Astrocyte of the spinal cord (primary cell): ENCODE measurements at regions not wholly inside any gene's neighbourhood (a gene's known extent, or its start where the extent isn't known, plus 50 kb on each side); places are given as distances from the start of the nearest gene placed in this dataset.

Experiments
- DNase-seq: peaks from one replicate; pipeline ENCODE4 v3.0.0; 2011; ENCODE audit warnings: low read depth, low spot score
- H3K4me3 ChIP-seq: 2 replicates; pipeline ENCODE4 v1.5.1; 2011; ENCODE audit warnings: low read depth, mild to moderate bottlenecking, low read length, moderate library complexity
- in situ Hi-C: cut with HindIII; loops from 2 replicates; pipeline ENCODE4 v1.10.0; 2017; ENCODE audit warnings: low sequenced_read_pairs
- TF ChIP-seq, protein P1 (sequence below): IDR thresholded peaks from 2 replicates; pipeline ENCODE4 v1.5.1; 2012; ENCODE audit warnings: low read depth, mild to moderate bottlenecking, low read length, inconsistent platforms

DNA sequence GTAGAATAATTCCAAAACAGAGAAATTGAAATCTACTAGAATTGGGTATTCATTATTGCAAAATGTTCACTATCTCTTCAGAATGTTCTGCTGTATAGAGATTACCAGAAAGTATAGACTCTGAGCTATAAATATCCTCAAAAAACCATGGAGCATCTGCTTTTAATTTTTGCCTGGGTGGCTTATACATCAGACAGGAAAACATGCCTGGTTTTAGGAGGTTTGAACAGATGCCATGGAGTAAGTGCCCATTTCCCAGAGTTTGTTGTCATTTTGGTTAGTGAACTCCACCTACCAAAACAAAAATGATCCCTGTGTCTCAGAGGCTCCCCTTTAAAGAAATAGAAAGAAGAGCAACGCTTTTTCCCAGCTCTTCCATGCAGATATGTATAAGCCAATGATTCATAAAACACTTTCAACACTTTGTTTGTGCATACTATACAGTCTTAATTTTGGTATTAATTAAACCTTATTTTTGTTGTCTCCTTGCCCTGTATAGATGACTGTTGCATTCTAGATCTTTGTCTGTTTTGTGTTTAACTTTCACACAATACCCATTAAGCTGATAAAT, 68.7 kb downstream of the MEPE start:
- DNase-seq, result peak; percentile 37
- TF ChIP-seq, protein P1, sequence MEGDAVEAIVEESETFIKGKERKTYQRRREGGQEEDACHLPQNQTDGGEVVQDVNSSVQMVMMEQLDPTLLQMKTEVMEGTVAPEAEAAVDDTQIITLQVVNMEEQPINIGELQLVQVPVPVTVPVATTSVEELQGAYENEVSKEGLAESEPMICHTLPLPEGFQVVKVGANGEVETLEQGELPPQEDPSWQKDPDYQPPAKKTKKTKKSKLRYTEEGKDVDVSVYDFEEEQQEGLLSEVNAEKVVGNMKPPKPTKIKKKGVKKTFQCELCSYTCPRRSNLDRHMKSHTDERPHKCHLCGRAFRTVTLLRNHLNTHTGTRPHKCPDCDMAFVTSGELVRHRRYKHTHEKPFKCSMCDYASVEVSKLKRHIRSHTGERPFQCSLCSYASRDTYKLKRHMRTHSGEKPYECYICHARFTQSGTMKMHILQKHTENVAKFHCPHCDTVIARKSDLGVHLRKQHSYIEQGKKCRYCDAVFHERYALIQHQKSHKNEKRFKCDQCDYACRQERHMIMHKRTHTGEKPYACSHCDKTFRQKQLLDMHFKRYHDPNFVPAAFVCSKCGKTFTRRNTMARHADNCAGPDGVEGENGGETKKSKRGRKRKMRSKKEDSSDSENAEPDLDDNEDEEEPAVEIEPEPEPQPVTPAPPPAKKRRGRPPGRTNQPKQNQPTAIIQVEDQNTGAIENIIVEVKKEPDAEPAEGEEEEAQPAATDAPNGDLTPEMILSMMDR, result no peak
- in situ Hi-C loops, result no loop called here
- no peak overlapping the region for H3K4me3 ChIP-seq

DNA sequence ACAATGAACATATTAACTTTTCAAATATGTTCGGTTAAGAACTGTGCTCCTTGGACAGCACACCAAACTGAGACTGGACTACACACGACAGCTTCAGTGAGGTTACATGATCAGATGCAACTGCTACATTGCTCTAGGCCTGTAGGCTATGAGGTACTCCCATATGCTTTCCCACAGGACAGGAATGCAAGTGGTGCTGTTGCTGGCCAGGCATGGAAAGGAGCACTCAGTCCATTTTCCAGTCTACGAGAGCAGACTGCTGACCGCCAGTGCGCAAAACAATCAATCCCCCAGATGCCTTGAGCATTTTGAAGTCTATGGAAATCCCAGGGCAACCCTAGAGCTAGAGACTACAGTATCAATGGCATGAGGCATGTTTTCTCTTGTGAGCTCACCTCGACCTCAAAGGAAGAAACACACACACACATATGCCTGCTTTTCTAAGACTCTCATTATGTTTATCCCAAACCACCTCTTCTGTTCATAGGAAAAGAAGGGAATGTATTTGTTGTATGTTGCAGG, 70.8 kb upstream of the SPP1 start:
- no peak for DNase-seq
- in situ Hi-C loops, result no loop called here
- no peak overlapping the region for H3K4me3 ChIP-seq
- TF ChIP-seq, protein P1, result no peak

DNA sequence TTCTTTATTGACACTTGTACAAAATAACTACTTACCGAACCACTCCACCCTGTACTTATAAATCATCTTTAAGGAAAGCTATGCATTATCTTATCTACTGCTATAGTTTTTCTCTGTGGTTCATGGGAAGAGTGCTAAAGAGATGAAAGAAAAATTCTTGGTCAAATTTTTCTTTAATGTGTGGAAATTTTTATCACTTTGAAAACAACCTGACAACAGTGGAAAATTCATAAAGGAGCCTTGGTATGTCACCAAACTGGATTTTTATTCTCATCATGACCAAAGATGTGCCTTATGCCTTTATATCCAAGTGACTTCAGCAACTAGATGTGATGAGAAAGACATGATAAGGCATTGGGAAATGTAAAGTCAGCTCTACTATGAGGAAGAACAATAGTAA, 67.2 kb upstream of the SPP1 start:
- H3K4me3 ChIP-seq, result no peak overlapping the region
- in situ Hi-C loops, result no loop called here
- TF ChIP-seq, protein P1, result no peak
- DNase-seq, result no peak

DNA sequence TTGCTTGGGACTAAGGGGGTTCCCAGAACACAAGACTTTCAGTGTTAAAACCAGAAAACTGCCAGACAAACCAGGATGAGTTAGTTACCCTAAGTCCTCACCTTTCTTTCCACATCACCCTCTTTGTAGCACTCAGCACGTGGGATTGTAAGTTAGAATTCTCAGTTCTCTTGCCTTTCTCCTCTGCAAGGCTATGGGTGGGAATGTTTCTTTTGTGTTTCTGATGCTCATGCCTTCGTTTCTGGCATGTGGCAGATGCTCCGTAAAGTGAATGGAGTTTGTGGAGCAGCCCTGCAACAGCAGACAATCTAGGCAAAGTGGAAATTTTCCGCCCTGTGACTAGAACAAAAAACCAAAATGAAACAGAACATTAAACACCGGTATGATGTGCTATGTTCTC, 64.7 kb upstream of the SPP1 start:
- in situ Hi-C loops, result no loop called here
- H3K4me3 ChIP-seq, result no peak overlapping the region
- DNase-seq, result no peak
- TF ChIP-seq, protein P1, result no peak

DNA sequence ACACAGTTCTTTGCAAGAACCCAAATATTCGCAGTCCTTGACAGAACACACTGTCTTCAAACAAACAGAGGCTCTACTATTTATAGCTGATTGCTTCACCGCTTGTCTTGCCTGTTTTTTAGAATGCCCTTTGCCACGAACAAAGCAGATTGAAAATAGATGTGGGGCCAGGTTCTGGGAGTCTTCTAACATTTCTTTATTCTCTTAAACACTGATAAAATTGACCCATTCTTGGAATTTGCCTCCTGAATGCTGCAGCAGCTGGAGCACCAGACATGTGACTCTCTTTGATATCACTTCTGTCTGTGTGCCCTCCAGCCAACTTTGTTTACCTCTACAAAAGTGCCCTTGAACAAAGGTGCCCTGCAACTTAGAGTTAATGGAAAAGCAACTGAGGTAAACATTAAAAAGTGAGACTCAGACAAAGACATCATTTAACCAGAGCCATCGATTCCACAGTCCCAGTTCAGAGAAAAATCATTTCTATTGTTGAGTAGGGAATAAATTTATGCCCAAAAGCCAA, 64.2 kb upstream of the SPP1 start:
- H3K4me3 ChIP-seq, result no peak overlapping the region
- no peak for DNase-seq
- TF ChIP-seq, protein P1, result no peak
- in situ Hi-C loops, result no loop called here

DNA sequence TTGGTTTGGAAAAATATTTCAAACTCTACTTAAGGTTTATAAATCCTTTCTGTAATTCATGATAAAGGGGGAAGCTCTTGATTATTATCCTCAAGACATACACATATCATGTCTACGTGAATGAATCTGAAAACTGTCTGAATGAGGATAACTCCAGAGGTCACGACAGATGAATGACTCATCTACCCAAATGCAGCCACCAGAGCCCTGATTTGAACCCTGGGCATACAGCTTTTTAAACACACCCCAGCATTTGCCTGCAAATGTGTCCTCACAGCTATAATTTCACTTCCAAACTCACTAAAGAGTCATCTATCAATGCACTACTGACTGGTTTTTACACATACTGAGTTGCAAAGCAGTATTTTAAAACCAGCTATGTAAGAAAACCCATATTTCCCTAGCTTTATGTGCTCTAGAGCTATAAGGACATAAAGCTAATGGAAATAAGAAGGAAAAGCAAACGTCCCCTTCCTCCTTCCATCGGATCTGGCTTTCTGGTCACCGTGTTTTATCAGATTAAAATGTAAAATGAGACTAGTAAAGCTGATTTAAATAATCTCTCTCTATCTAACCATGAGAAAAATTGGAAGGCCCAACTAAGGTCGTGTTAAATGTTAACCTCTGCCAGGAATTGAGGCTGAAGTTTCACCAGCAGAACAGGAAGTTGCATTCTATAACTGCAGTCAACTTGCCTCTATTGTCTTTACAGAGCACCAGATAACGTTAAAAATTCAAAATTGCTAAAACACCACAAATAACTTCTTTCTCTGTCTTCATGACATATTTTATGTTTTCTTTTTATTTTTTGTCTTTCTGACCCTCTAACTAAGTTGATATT, 63.1 kb upstream of the SPP1 start:
- no peak for DNase-seq
- in situ Hi-C loops, result no loop called here
- no peak overlapping the region for H3K4me3 ChIP-seq
- TF ChIP-seq, protein P1, result no peak
